ENCODE measurements at regions not wholly inside any gene's neighbourhood (a gene's known extent, or its start where the extent isn't known, plus 50 kb on each side); places are given as distances from the start of the nearest gene placed in this dataset.

GRCh38 chr7:153510674-153511073 lies 541.5 kb upstream of the DPP6 start:
- H3K36me3 ChIP-seq, result no peaks in the 10 kb centered on the region
- no peak overlapping the region for H3K4me3 ChIP-seq
- intact Hi-C loops (cut with DNase I), result no loop called here
- no peaks in the 10 kb centered on the region for H3K27me3 ChIP-seq
- H3K27ac ChIP-seq, result no peak overlapping the region
- TF ChIP-seq CTCF (IDR thresholded peaks at IDR 0.05), result no peak
- H3K4me1 ChIP-seq, result no peaks in the 10 kb centered on the region
- H3K9me3 ChIP-seq, result no peaks in the 10 kb centered on the region
- DNase-seq (ENCODE audit: low spot score in 2 of 2), result no peak

GRCh38 chr7:153514032-153514431 lies 538.2 kb upstream of the DPP6 start:
- no peak for DNase-seq (ENCODE audit: low spot score in 2 of 2)
- intact Hi-C loops (cut with DNase I), result no loop called here
- no peaks in the 10 kb centered on the region for H3K27me3 ChIP-seq
- no peak overlapping the region for H3K4me3 ChIP-seq
- no peaks in the 10 kb centered on the region for H3K4me1 ChIP-seq
- H3K27ac ChIP-seq, result no peak overlapping the region
- no peak for TF ChIP-seq CTCF (IDR thresholded peaks at IDR 0.05)
- no peaks in the 10 kb centered on the region for H3K36me3 ChIP-seq
- no peaks in the 10 kb centered on the region for H3K9me3 ChIP-seq

- H3K4me1 ChIP-seq, result no peaks in the 10 kb centered on the region
Measured at GRCh38 chr7:153515359-153515758, 536.8 kb upstream of the DPP6 start.

GRCh38 chr7:153518201-153518984 lies 533.8 kb upstream of the DPP6 start:
- no peak for TF ChIP-seq CTCF (IDR thresholded peaks at IDR 0.05)
- Histone ChIP-seq H3K9me3 (no peaks in the 10 kb centered on the region), H3K36me3 (no peaks in the 10 kb centered on the region), H3K27ac (no peak overlapping the region), H3K4me1 (no peaks in the 10 kb centered on the region), H3K4me3 (no peak overlapping the region), H3K27me3 (no peaks in the 10 kb centered on the region)
- no peak for DNase-seq (ENCODE audit: low spot score in 2 of 2)
- intact Hi-C loops (cut with DNase I), result no loop called here

More at GRCh38 chr7:153515359-153515758, 536.8 kb upstream of the DPP6 start:
- H3K4me3 ChIP-seq, result no peak overlapping the region
- H3K27ac ChIP-seq, result no peak overlapping the region
- H3K36me3 ChIP-seq, result no peaks in the 10 kb centered on the region
- no peaks in the 10 kb centered on the region for H3K9me3 ChIP-seq
- no peak for TF ChIP-seq CTCF (IDR thresholded peaks at IDR 0.05)
- H3K27me3 ChIP-seq, result no peaks in the 10 kb centered on the region
- no peak for DNase-seq (ENCODE audit: low spot score in 2 of 2)
- intact Hi-C loops (cut with DNase I), result no loop called here

- no peak for DNase-seq (ENCODE audit: low spot score in 2 of 2)
- Histone ChIP-seq H3K4me1 (no peaks in the 10 kb centered on the region), H3K27me3 (no peaks in the 10 kb centered on the region), H3K27ac (no peak overlapping the region), H3K36me3 (no peaks in the 10 kb centered on the region), H3K9me3 (no peaks in the 10 kb centered on the region), H3K4me3 (no peak overlapping the region)
- intact Hi-C loops (cut with DNase I), result no loop called here
- no peak for TF ChIP-seq CTCF (IDR thresholded peaks at IDR 0.05)
Measured at GRCh38 chr7:153521370-153521769, 530.8 kb upstream of the DPP6 start.
